ENCODE measurements at regions not wholly inside any gene's neighbourhood (a gene's known extent, or its start where the extent isn't known, plus 50 kb on each side); places are given as distances from the start of the nearest gene placed in this dataset.

DNA sequence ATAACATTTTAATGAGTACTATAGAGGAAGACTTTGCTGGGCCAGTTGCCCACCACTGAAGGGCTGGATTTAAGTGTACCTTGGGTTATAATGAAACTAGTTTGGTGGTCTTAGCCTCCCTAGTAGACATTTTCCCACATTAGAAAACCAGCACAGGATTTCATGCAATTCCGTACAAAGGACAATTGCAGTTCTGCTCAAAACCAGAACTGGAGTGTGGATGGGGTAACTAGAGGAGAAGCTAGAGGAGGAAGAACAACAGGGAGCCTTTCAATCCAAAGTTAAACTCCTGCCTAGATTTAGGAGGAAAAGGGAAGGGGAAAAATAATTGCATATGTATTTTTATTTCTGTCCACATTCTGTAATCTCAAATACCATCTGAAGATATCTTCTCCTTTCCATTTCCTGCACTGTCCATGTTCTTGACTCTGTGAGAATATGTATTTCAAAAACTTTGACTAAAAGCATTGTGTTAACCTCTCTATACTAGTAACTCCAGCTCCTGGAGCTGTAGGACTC lies 97.5 kb upstream of the SSBP2 start:
- TF ChIP-seq GATA2 (IDR thresholded peaks at IDR 0.05; ENCODE audit: low read depth, low read length) (no peak), GATA3 (IDR thresholded peaks at IDR 0.05; ENCODE audit: low read depth, low read length) (no peak)
